NB4 (cell line): ENCODE measurements at regions not wholly inside any gene's neighbourhood (a gene's known extent, or its start where the extent isn't known, plus 50 kb on each side); places are given as distances from the start of the nearest gene placed in this dataset.

Source experiments
- POLR2A ChIP-seq: IDR thresholded peaks from 2 replicates; pipeline ENCODE4 v1.6.1; 2011; ENCODE audit warnings: mild to moderate bottlenecking; ENCODE audit not compliant: insufficient read length; ENCODE audit errors: extremely low read depth
- TF ChIP-seq, protein P1 (sequence below): IDR thresholded peaks from one replicate; pipeline ENCODE4 v1.5.1; 2012; ENCODE audit warnings: low read depth, low read length
- TF ChIP-seq, protein P2 (sequence below): IDR thresholded peaks from 2 replicates; pipeline ENCODE4 v1.6.1; 2011; ENCODE audit warnings: low read depth, low read length

DNA sequence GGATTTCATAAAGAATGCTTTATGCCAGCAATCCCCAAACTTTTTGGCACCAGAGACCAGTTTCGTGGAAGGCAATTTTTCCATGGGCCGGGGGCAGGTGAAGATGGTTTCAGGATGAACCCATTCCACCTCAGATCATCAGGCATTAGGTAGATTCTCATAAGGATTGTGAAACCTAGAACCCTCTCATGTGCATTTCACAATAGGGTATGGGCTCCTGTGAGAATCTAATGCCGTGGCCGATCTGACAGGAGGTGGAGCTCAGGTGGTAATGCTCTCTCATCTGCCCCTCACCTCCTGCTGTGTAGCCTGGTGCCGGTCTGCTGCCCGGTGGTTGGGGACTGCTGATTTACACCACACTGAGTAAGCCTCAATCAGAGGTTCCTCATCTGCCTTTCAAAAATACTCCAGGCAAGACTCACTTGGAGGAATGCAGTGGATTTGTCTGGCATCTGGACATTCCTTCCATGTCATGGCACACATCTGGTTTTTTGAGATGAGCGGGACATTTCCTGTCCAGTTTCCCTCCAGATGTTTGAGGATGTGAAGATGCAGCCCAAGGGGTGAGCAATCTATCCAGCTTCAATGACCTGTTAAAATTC is 185.8 kb downstream of the VAPA start:
- TF ChIP-seq POLR2A: no peak
- TF ChIP-seq, protein P1, sequence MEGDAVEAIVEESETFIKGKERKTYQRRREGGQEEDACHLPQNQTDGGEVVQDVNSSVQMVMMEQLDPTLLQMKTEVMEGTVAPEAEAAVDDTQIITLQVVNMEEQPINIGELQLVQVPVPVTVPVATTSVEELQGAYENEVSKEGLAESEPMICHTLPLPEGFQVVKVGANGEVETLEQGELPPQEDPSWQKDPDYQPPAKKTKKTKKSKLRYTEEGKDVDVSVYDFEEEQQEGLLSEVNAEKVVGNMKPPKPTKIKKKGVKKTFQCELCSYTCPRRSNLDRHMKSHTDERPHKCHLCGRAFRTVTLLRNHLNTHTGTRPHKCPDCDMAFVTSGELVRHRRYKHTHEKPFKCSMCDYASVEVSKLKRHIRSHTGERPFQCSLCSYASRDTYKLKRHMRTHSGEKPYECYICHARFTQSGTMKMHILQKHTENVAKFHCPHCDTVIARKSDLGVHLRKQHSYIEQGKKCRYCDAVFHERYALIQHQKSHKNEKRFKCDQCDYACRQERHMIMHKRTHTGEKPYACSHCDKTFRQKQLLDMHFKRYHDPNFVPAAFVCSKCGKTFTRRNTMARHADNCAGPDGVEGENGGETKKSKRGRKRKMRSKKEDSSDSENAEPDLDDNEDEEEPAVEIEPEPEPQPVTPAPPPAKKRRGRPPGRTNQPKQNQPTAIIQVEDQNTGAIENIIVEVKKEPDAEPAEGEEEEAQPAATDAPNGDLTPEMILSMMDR: no peak
- TF ChIP-seq, protein P2, sequence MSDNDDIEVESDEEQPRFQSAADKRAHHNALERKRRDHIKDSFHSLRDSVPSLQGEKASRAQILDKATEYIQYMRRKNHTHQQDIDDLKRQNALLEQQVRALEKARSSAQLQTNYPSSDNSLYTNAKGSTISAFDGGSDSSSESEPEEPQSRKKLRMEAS: no peak
